ENCODE measurements at regions not wholly inside any gene's neighbourhood (a gene's known extent, or its start where the extent isn't known, plus 50 kb on each side); places are given as distances from the start of the nearest gene placed in this dataset.

GRCh38 chr5:28208356-28208755 is 1170.0 kb upstream of the CDH9 start:
- TF ChIP-seq CTCF (IDR thresholded peaks at IDR 0.05) (no peak), POLR2A (IDR thresholded peaks at IDR 0.05; ENCODE audit: low read depth) (no peak), POLR2AphosphoS5 (IDR thresholded peaks at IDR 0.05) (no peak), EP300 (IDR thresholded peaks at IDR 0.05) (no peak)
